HL-60 (cell line): ENCODE measurements at regions not wholly inside any gene's neighbourhood (a gene's known extent, or its start where the extent isn't known, plus 50 kb on each side); places are given as distances from the start of the nearest gene placed in this dataset.

ENCODE experiments used
- DNase-seq, 2 experiments: peaks; one replicate each; pipeline ENCODE4 v3.0.0-alpha.2; 2010 to 2020; ENCODE audit warnings: low read depth in 1 of 2, low spot score in 1 of 2
- H3K27ac ChIP-seq: fragments of 250-450 bp; sonication (Bioruptor Pico); replicated peaks from 2 replicates; pipeline ENCODE4 v1.5.1; 2020; ENCODE audit warnings: mild to moderate bottlenecking, moderate library complexity
- H3K27me3 ChIP-seq: fragments of 250-450 bp; sonication (Bioruptor Pico); 2 replicates; pipeline ENCODE4 v1.5.1; 2021; ENCODE audit warnings: mild to moderate bottlenecking, moderate library complexity; ENCODE audit not compliant: insufficient read depth, poor library complexity, severe bottlenecking
- H3K4me3 ChIP-seq: replicated peaks from 2 replicates; pipeline ENCODE4 v1.5.1; 2011; ENCODE audit warnings: mild to moderate bottlenecking, control low read depth, low read length; ENCODE audit not compliant: insufficient read depth
- GABPA ChIP-seq: IDR thresholded peaks from 2 replicates; pipeline ENCODE4 v1.6.1; 2012; ENCODE audit warnings: low read depth
- POLR2AphosphoS5 ChIP-seq: IDR thresholded peaks from 2 replicates; pipeline ENCODE4 v1.6.1; 2012; ENCODE audit warnings: low read depth
- SPI1 ChIP-seq: IDR thresholded peaks from 2 replicates; pipeline ENCODE4 v1.6.1; 2012; ENCODE audit warnings: low read depth, mild to moderate bottlenecking, borderline replicate concordance
- TF ChIP-seq, protein P1 (sequence below): IDR thresholded peaks from one replicate; pipeline ENCODE4 v1.5.1; 2011; ENCODE audit warnings: low read length, control low read depth, inconsistent platforms; ENCODE audit not compliant: insufficient read depth
- TF ChIP-seq, protein P2 (sequence below): IDR thresholded peaks from 2 replicates; pipeline ENCODE4 v1.6.1; 2012; ENCODE audit warnings: low read depth; ENCODE audit not compliant: insufficient replicate concordance

DNA sequence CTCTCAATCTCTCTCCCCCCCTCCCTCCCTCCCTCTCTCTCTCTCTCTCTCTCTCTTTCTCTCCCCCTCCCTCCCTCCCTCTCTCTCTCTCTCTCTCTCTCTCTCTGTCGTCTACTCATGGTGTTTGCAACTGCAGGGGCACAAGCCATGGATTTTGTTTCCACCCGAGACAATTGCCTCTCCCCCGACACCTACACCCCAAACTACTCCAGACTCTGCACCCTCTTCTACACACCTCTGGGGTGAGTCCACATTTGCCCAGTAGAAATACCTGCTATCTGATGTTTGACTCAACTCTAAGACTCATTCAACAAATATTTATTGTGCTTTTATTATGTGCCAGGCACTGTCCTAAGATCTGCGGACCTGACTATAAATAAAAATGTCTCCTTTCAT is 93.7 kb downstream of the TMEM17 start:
- DNase-seq: no peak
- no peak overlapping the region for H3K4me3 ChIP-seq
- TF ChIP-seq, protein P1, sequence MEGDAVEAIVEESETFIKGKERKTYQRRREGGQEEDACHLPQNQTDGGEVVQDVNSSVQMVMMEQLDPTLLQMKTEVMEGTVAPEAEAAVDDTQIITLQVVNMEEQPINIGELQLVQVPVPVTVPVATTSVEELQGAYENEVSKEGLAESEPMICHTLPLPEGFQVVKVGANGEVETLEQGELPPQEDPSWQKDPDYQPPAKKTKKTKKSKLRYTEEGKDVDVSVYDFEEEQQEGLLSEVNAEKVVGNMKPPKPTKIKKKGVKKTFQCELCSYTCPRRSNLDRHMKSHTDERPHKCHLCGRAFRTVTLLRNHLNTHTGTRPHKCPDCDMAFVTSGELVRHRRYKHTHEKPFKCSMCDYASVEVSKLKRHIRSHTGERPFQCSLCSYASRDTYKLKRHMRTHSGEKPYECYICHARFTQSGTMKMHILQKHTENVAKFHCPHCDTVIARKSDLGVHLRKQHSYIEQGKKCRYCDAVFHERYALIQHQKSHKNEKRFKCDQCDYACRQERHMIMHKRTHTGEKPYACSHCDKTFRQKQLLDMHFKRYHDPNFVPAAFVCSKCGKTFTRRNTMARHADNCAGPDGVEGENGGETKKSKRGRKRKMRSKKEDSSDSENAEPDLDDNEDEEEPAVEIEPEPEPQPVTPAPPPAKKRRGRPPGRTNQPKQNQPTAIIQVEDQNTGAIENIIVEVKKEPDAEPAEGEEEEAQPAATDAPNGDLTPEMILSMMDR: no peak
- TF ChIP-seq SPI1 (no peak), POLR2AphosphoS5 (no peak), GABPA (no peak)
- TF ChIP-seq, protein P2, sequence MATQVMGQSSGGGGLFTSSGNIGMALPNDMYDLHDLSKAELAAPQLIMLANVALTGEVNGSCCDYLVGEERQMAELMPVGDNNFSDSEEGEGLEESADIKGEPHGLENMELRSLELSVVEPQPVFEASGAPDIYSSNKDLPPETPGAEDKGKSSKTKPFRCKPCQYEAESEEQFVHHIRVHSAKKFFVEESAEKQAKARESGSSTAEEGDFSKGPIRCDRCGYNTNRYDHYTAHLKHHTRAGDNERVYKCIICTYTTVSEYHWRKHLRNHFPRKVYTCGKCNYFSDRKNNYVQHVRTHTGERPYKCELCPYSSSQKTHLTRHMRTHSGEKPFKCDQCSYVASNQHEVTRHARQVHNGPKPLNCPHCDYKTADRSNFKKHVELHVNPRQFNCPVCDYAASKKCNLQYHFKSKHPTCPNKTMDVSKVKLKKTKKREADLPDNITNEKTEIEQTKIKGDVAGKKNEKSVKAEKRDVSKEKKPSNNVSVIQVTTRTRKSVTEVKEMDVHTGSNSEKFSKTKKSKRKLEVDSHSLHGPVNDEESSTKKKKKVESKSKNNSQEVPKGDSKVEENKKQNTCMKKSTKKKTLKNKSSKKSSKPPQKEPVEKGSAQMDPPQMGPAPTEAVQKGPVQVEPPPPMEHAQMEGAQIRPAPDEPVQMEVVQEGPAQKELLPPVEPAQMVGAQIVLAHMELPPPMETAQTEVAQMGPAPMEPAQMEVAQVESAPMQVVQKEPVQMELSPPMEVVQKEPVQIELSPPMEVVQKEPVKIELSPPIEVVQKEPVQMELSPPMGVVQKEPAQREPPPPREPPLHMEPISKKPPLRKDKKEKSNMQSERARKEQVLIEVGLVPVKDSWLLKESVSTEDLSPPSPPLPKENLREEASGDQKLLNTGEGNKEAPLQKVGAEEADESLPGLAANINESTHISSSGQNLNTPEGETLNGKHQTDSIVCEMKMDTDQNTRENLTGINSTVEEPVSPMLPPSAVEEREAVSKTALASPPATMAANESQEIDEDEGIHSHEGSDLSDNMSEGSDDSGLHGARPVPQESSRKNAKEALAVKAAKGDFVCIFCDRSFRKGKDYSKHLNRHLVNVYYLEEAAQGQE: no peak
- H3K27me3 ChIP-seq: no peaks in the 10 kb centered on the region
- H3K27ac ChIP-seq: no peak overlapping the region

DNA sequence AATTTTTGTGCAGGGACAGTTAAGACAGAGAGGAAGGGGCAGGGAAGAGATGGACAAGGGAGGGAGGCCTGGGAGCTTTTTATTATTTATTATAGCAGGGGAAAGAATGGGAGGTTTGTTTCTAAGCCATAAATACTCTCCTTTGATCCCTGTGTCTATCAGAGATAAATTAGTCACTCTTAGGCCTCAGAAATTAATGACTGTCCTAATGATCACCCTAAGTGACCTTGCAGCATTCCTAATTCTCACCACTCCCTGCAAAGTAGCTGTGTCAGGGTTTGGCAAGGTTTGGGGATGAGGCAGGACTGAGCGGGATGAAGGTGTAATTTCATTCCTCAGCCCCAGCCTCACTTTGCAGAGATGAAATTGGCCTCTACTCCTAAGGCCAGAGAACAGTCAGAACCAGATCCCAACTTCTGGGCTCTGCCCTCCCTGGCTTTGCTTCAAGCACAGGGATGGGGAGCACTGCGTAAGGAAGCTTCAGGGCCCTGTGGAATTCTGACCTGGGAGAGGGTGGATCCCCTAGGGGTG is 95.0 kb downstream of the TMEM17 start:
- no peak for TF ChIP-seq SPI1
- TF ChIP-seq, protein P1: no peak
- no peak for TF ChIP-seq GABPA
- TF ChIP-seq, protein P2: no peak
- no peak for TF ChIP-seq POLR2AphosphoS5
- H3K27ac ChIP-seq: no peak overlapping the region; the same call in 1 of the 2 replicates
- H3K27me3 ChIP-seq: no peaks in the 10 kb centered on the region
- DNase-seq: no peak
- no peak overlapping the region for H3K4me3 ChIP-seq

DNA sequence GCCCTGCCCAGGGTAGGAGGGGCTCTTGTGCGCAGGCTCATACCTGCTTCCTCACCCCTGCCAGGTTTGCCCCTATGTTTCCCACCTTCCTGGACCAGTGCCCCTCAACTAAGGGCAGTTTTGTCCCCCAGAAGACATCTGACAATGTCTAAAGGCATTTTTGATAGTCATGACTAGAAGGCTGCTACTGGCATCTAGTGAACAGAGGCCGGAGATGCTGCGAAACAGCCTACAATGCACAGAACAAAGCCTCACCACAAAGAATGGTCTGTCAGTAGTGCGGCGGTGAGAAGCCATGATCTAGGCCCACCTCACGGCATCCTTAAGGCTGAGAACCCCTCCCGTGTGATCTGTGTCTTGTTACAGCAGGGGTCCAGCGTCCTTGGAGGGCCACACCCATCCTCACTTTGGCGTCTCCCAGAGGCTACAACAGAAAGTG is 96.0 kb downstream of the TMEM17 start:
- H3K27ac ChIP-seq: no peak overlapping the region
- no peaks in the 10 kb centered on the region for H3K27me3 ChIP-seq
- no peak overlapping the region for H3K4me3 ChIP-seq
- no peak for DNase-seq
- TF ChIP-seq SPI1 (no peak), GABPA (no peak), POLR2AphosphoS5 (no peak)
- TF ChIP-seq, protein P2: no peak
- TF ChIP-seq, protein P1: no peak
